HEK293 (cell line): ENCODE measurements at regions not wholly inside any gene's neighbourhood (a gene's known extent, or its start where the extent isn't known, plus 50 kb on each side); places are given as distances from the start of the nearest gene placed in this dataset.

Experiments used
- FEZF1 ChIP-seq: fragments of 450-650 bp; formaldehyde crosslinking; IDR thresholded peaks from 2 replicates; pipeline ENCODE4 v1.5.1; 2016; ENCODE audit warnings: missing biosample characterization, missing genetic modification characterization
- IKZF3 ChIP-seq: fragments of 450-650 bp; IDR thresholded peaks from 2 replicates; pipeline ENCODE4 v1.5.0; 2018; ENCODE audit warnings: missing biosample characterization, mild to moderate bottlenecking, missing genetic modification characterization, moderate library complexity
- MEIS1 ChIP-seq: sonication (generic); formaldehyde crosslinking; IDR thresholded peaks from 2 replicates; pipeline ENCODE4 v1.8.1; 2022; ENCODE audit warnings: missing genetic modification reagents, mild to moderate bottlenecking, borderline replicate concordance
- OSR2 ChIP-seq: fragments of 450-650 bp; formaldehyde crosslinking; IDR thresholded peaks from 2 replicates; pipeline ENCODE4 v1.5.1; 2016; ENCODE audit warnings: missing biosample characterization, missing genetic modification characterization
- SCRT1 ChIP-seq: fragments of 450-650 bp; formaldehyde crosslinking; IDR thresholded peaks from 2 replicates; pipeline ENCODE4 v1.5.1; 2016; ENCODE audit warnings: missing biosample characterization, missing genetic modification characterization, borderline replicate concordance
- SCRT2 ChIP-seq: fragments of 450-650 bp; formaldehyde crosslinking; IDR thresholded peaks from 2 replicates; pipeline ENCODE4 v1.5.1; 2016; ENCODE audit warnings: missing biosample characterization, missing genetic modification characterization
- YY2 ChIP-seq: fragments of 450-650 bp; formaldehyde crosslinking; IDR thresholded peaks from 2 replicates; pipeline ENCODE4 v1.5.1; 2016; ENCODE audit warnings: missing biosample characterization, missing genetic modification characterization
- ZBTB48 ChIP-seq: fragments of 450-650 bp; formaldehyde crosslinking; IDR thresholded peaks from 2 replicates; pipeline ENCODE4 v1.5.1; 2016; ENCODE audit warnings: missing biosample characterization, missing genetic modification characterization
- ZEB2 ChIP-seq: fragments of 450-650 bp; formaldehyde crosslinking; IDR thresholded peaks from 2 replicates; pipeline ENCODE4 v1.5.1; 2016; ENCODE audit warnings: missing biosample characterization, missing genetic modification characterization
- ZFP41 ChIP-seq: fragments of 450-650 bp; formaldehyde crosslinking; IDR thresholded peaks from 2 replicates; pipeline ENCODE4 v1.5.1; 2016; ENCODE audit warnings: missing biosample characterization, missing genetic modification characterization, borderline replicate concordance
- ZNF132 ChIP-seq: fragments of 450-650 bp; formaldehyde crosslinking; IDR thresholded peaks from 2 replicates; pipeline ENCODE4 v1.5.1; 2017; ENCODE audit warnings: missing biosample characterization, missing genetic modification characterization, borderline replicate concordance
- ZNF174 ChIP-seq: fragments of 450-650 bp; formaldehyde crosslinking; IDR thresholded peaks from 2 replicates; pipeline ENCODE4 v1.5.0; 2017; ENCODE audit warnings: missing biosample characterization, mild to moderate bottlenecking, missing genetic modification characterization
- ZNF2 ChIP-seq: fragments of 450-650 bp; formaldehyde crosslinking; IDR thresholded peaks from 2 replicates; pipeline ENCODE4 v1.5.1; 2016; ENCODE audit warnings: missing biosample characterization, missing genetic modification characterization
- ZNF211 ChIP-seq: fragments of 450-650 bp; formaldehyde crosslinking; IDR thresholded peaks from 2 replicates; pipeline ENCODE4 v1.5.1; 2016; ENCODE audit warnings: low read depth, missing biosample characterization, missing genetic modification characterization
- ZNF221 ChIP-seq: fragments of 450-650 bp; formaldehyde crosslinking; IDR thresholded peaks from 2 replicates; pipeline ENCODE4 v1.5.1; 2017; ENCODE audit warnings: missing biosample characterization, missing genetic modification characterization, borderline replicate concordance
- ZNF366 ChIP-seq: fragments of 450-650 bp; formaldehyde crosslinking; conservative IDR thresholded peaks from 2 replicates; pipeline ENCODE4 v1.5.1; 2016; ENCODE audit warnings: missing biosample characterization, missing genetic modification characterization
- ZNF391 ChIP-seq: fragments of 450-650 bp; formaldehyde crosslinking; IDR thresholded peaks from 2 replicates; pipeline ENCODE4 v1.5.1; 2016; ENCODE audit warnings: low read depth, missing biosample characterization, missing genetic modification characterization, borderline replicate concordance
- ZNF423 ChIP-seq: fragments of 450-650 bp; formaldehyde crosslinking; IDR thresholded peaks from 2 replicates; pipeline ENCODE4 v1.5.1; 2016; ENCODE audit warnings: missing biosample characterization, missing genetic modification characterization
- ZNF530 ChIP-seq: fragments of 450-650 bp; formaldehyde crosslinking; IDR thresholded peaks from 2 replicates; pipeline ENCODE4 v1.5.1; 2016; ENCODE audit warnings: low read depth, missing biosample characterization, missing genetic modification characterization
- ZNF558 ChIP-seq: fragments of 450-650 bp; formaldehyde crosslinking; IDR thresholded peaks from 2 replicates; pipeline ENCODE4 v1.5.1; 2016; ENCODE audit warnings: missing biosample characterization, missing genetic modification characterization
- ZNF600 ChIP-seq: fragments of 450-650 bp; formaldehyde crosslinking; IDR thresholded peaks from 2 replicates; pipeline ENCODE4 v1.5.1; 2016; ENCODE audit warnings: missing biosample characterization, missing genetic modification characterization
- ZNF654 ChIP-seq: fragments of 450-650 bp; formaldehyde crosslinking; IDR thresholded peaks from 2 replicates; pipeline ENCODE4 v1.5.1; 2016; ENCODE audit warnings: low read depth, missing biosample characterization, missing genetic modification characterization
- ZNF658 ChIP-seq: fragments of 450-650 bp; formaldehyde crosslinking; IDR thresholded peaks from 2 replicates; pipeline ENCODE4; 2016; ENCODE audit warnings: missing biosample characterization, missing genetic modification characterization
- ZNF660 ChIP-seq: fragments of 450-650 bp; IDR thresholded peaks from 2 replicates; pipeline ENCODE4 v1.5.1; 2018; ENCODE audit warnings: missing biosample characterization, mild to moderate bottlenecking, missing genetic modification characterization
- ZNF768 ChIP-seq: fragments of 450-650 bp; formaldehyde crosslinking; IDR thresholded peaks from 2 replicates; pipeline ENCODE4 v1.5.1; 2018; ENCODE audit warnings: missing biosample characterization, mild to moderate bottlenecking, missing genetic modification characterization
- TF ChIP-seq, protein P1 (sequence below): fragments of 450-650 bp; formaldehyde crosslinking; IDR thresholded peaks from 2 replicates; pipeline ENCODE4 v1.5.1; 2016; ENCODE audit warnings: missing biosample characterization, missing genetic modification characterization
- TF ChIP-seq, protein P2 (sequence below): fragments of 450-650 bp; formaldehyde crosslinking; IDR thresholded peaks from 2 replicates; pipeline ENCODE4 v1.5.1; 2017; ENCODE audit warnings: missing biosample characterization, mild to moderate bottlenecking, missing genetic modification characterization, moderate library complexity
- TF ChIP-seq, protein P3 (sequence below): fragments of 450-650 bp; formaldehyde crosslinking; IDR thresholded peaks from 2 replicates; pipeline ENCODE4 v1.5.1; 2016; ENCODE audit warnings: missing biosample characterization, missing genetic modification characterization
- TF ChIP-seq, protein P4 (sequence below): fragments of 450-650 bp; formaldehyde crosslinking; IDR thresholded peaks from 2 replicates; pipeline ENCODE4 v1.5.1; 2016; ENCODE audit warnings: missing biosample characterization, missing genetic modification characterization
- TF ChIP-seq, protein P5 (sequence below): fragments of 450-650 bp; formaldehyde crosslinking; IDR thresholded peaks from 2 replicates; pipeline ENCODE4 v1.5.1; 2017; ENCODE audit warnings: missing biosample characterization, missing genetic modification characterization

DNA sequence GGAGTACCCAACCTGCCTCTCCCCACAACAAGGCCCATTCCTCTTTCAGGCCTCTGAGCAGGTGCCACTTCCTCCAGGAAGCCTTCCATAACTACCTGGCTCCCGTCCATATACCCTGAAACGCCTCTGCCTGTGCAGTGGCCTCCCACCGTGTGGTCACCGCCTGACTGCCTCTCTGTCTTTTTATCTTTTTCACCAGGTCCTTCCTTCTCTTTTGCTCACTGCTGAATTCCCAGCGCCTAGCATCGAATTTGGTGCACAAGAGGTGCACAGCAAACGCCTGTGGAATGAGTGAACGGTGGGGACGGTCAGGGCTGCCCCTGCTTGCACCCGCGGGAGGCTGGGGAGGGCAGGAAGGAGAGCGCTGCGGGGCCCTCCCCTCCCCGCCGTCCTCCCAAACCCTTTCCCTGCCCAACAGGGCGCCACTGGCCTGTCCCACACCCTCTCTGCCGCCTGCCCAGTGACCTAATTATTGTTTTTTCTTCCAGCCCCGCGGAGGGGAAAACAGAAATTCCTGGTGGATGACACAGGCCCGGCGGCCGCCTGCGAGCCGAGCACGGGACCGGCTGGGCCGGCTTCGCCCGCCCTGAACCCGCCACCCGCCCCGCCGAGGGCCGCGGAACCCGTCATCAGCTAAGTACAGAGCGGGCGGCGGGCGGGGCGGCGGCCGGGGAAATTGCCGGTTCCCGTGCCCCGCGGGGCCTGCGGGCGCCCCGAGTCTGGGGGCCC is 140.1 kb downstream of the SMAD6 start (continued):
- TF ChIP-seq ZNF174 (tag by site-specific recombination): no peak
- TF ChIP-seq ZBTB48 (tag by site-specific recombination): peak; percentile 55; the same call in 1 of the 2 replicates
- peak; percentile 91 for TF ChIP-seq ZNF660 (tag by site-specific recombination)
- no peak for TF ChIP-seq ZNF530 (tag by site-specific recombination)
- TF ChIP-seq ZNF211 (tag by site-specific recombination): no peak
- TF ChIP-seq ZNF221: no peak
- peak; percentile 91 for TF ChIP-seq ZNF600 (tag by site-specific recombination)
- TF ChIP-seq, protein P1, sequence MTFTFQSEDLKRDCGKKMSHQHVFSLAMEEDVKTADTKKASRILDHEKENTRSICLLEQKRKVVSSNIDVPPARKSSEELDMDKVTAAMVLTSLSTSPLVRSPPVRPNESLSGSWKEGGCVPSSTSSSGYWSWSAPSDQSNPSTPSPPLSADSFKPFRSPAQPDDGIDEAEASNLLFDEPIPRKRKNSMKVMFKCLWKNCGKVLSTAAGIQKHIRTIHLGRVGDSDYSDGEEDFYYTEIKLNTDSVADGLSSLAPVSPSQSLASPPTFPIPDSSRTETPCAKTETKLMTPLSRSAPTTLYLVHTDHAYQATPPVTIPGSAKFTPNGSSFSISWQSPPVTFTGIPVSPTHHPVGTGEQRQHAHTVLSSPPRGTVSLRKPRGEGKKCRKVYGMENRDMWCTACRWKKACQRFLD (tag by site-specific recombination): no peak
- TF ChIP-seq ZNF132: no peak
- TF ChIP-seq, protein P2, sequence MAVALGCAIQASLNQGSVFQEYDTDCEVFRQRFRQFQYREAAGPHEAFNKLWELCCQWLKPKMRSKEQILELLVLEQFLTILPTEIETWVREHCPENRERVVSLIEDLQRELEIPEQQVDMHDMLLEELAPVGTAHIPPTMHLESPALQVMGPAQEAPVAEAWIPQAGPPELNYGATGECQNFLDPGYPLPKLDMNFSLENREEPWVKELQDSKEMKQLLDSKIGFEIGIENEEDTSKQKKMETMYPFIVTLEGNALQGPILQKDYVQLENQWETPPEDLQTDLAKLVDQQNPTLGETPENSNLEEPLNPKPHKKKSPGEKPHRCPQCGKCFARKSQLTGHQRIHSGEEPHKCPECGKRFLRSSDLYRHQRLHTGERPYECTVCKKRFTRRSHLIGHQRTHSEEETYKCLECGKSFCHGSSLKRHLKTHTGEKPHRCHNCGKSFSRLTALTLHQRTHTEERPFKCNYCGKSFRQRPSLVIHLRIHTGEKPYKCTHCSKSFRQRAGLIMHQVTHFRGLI (tag by site-specific recombination): peak; percentile 79
- peak; percentile 93 for TF ChIP-seq ZNF366 (tag by site-specific recombination)
- TF ChIP-seq, protein P3, sequence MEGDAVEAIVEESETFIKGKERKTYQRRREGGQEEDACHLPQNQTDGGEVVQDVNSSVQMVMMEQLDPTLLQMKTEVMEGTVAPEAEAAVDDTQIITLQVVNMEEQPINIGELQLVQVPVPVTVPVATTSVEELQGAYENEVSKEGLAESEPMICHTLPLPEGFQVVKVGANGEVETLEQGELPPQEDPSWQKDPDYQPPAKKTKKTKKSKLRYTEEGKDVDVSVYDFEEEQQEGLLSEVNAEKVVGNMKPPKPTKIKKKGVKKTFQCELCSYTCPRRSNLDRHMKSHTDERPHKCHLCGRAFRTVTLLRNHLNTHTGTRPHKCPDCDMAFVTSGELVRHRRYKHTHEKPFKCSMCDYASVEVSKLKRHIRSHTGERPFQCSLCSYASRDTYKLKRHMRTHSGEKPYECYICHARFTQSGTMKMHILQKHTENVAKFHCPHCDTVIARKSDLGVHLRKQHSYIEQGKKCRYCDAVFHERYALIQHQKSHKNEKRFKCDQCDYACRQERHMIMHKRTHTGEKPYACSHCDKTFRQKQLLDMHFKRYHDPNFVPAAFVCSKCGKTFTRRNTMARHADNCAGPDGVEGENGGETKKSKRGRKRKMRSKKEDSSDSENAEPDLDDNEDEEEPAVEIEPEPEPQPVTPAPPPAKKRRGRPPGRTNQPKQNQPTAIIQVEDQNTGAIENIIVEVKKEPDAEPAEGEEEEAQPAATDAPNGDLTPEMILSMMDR (tag by site-specific recombination): peak; percentile 21; the same call in 1 of the 2 replicates
- no peak for TF ChIP-seq ZNF558
- peak; percentile 59; the same call in 1 of the 2 replicates for TF ChIP-seq SCRT1 (tag by site-specific recombination)
- TF ChIP-seq ZNF654 (tag by site-specific recombination): no peak
- TF ChIP-seq ZNF658 (tag by site-specific recombination): no peak
- TF ChIP-seq, protein P4, sequence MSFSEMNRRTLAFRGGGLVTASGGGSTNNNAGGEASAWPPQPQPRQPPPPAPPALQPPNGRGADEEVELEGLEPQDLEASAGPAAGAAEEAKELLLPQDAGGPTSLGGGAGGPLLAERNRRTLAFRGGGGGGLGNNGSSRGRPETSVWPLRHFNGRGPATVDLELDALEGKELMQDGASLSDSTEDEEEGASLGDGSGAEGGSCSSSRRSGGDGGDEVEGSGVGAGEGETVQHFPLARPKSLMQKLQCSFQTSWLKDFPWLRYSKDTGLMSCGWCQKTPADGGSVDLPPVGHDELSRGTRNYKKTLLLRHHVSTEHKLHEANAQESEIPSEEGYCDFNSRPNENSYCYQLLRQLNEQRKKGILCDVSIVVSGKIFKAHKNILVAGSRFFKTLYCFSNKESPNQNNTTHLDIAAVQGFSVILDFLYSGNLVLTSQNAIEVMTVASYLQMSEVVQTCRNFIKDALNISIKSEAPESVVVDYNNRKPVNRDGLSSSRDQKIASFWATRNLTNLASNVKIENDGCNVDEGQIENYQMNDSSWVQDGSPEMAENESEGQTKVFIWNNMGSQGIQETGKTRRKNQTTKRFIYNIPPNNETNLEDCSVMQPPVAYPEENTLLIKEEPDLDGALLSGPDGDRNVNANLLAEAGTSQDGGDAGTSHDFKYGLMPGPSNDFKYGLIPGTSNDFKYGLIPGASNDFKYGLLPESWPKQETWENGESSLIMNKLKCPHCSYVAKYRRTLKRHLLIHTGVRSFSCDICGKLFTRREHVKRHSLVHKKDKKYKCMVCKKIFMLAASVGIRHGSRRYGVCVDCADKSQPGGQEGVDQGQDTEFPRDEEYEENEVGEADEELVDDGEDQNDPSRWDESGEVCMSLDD (tag by site-specific recombination): no peak
- TF ChIP-seq ZNF2 (tag by site-specific recombination): peak; percentile 83
- TF ChIP-seq YY2: no peak
- peak; percentile 88 for TF ChIP-seq IKZF3 (tag by site-specific recombination)
- peak; percentile 12; the same call in 1 of the 2 replicates for TF ChIP-seq FEZF1 (tag by site-specific recombination)
- TF ChIP-seq ZNF423: peak; percentile 9; the same call in 1 of the 2 replicates
- TF ChIP-seq ZNF391 (tag by site-specific recombination): no peak
- TF ChIP-seq SCRT2 (tag by site-specific recombination): peak; percentile 90
- TF ChIP-seq, protein P5, sequence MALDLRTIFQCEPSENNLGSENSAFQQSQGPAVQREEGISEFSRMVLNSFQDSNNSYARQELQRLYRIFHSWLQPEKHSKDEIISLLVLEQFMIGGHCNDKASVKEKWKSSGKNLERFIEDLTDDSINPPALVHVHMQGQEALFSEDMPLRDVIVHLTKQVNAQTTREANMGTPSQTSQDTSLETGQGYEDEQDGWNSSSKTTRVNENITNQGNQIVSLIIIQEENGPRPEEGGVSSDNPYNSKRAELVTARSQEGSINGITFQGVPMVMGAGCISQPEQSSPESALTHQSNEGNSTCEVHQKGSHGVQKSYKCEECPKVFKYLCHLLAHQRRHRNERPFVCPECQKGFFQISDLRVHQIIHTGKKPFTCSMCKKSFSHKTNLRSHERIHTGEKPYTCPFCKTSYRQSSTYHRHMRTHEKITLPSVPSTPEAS (tag by site-specific recombination): 0 out of 2 replicates have a peak, but pooled peaks have one; percentile 24
- no peak for TF ChIP-seq ZFP41
- TF ChIP-seq ZEB2 (tag by site-specific recombination): peak; percentile 91
- no peak for TF ChIP-seq OSR2
- no peak for TF ChIP-seq ZNF768 (tag by site-specific recombination)
- TF ChIP-seq MEIS1 (CRISPR knock-in tag): no peak
